Panc1 (cell line): ENCODE measurements at regions not wholly inside any gene's neighbourhood (a gene's known extent, or its start where the extent isn't known, plus 50 kb on each side); places are given as distances from the start of the nearest gene placed in this dataset.

ENCODE experiments used
- ATAC-seq: fragments of 200-7000 bp; cut with Tn5 transposase; 2 replicates; pipeline ENCODE4 v1.9.1; 2020; ENCODE audit warnings: mild to moderate bottlenecking, moderate library complexity
- BruUV-seq: library from RNA; stranded (reverse); fragments of 400-500 nt; replicated peaks from 2 replicates; lab custom pipeline; 2021; lab: Mats Ljungman, UMichigan
- CTCF ChIA-PET: fragments of 300-600 bp; sonication (Branson Sonifier 250); formaldehyde crosslinking; loops from one replicate; lab custom pipeline; 2022; ENCODE audit warnings: antibody characterized with exemption; lab: Charles Lee
- POLR2A ChIA-PET: fragments of 300-600 bp; sonication (Branson Sonifier 250); formaldehyde crosslinking; loops from one replicate; lab custom pipeline; 2022; ENCODE audit warnings: antibody characterized with exemption; lab: Charles Lee
- DNase-seq: peaks from one replicate; pipeline ENCODE4 v3.0.0-alpha.2; 2010; ENCODE audit warnings: low read depth, low spot score
- H3K27ac ChIP-seq: 2 replicates; pipeline ENCODE4 v1.5.1; 2011; ENCODE audit warnings: mild to moderate bottlenecking, low read length, inconsistent platforms
- H3K27me3 ChIP-seq: fragments of 200-500 bp; sonication (Bioruptor generic); 2 replicates; pipeline ENCODE4 v1.6.0; 2014; ENCODE audit warnings: low read length, inconsistent platforms; ENCODE audit not compliant: control insufficient read depth, insufficient read depth
- H3K36me3 ChIP-seq: fragments of 200-500 bp; sonication (Bioruptor generic); 2 replicates; pipeline ENCODE4 v1.5.1; 2014; ENCODE audit warnings: inconsistent platforms, mild to moderate bottlenecking, low read length, moderate library complexity; ENCODE audit not compliant: control insufficient read depth, insufficient read depth
- H3K4me1 ChIP-seq: 2 replicates; pipeline ENCODE4 v1.5.1; 2011; ENCODE audit warnings: inconsistent platforms, mild to moderate bottlenecking, low read length, moderate library complexity; ENCODE audit not compliant: control insufficient read depth, insufficient read depth
- H3K4me3 ChIP-seq, 2 experiments: 2 replicates each; pipeline ENCODE4 v1.5.1; 2011 to 2012; ENCODE audit warnings: low read depth in 2 of 2, low read length in 2 of 2, mild to moderate bottlenecking in 2 of 2, inconsistent platforms in 1 of 2, moderate library complexity in 1 of 2
- H3K9me3 ChIP-seq: fragments of 200-500 bp; sonication (Bioruptor generic); 2 replicates; pipeline ENCODE4 v1.5.1; 2014; ENCODE audit warnings: low read depth, mild to moderate bottlenecking, inconsistent platforms, low read length, moderate library complexity; ENCODE audit not compliant: control insufficient read depth, insufficient read depth
- CTCF ChIP-seq: fragments of 450-650 bp; IDR thresholded peaks from 2 replicates; pipeline ENCODE4 v1.5.1; 2017; ENCODE audit warnings: mild to moderate bottlenecking
- POLR2AphosphoS5 ChIP-seq: IDR thresholded peaks from 2 replicates; pipeline ENCODE4 v1.6.1; 2012; ENCODE audit warnings: mild to moderate bottlenecking, low read depth, low read length, moderate library complexity
- REST ChIP-seq, 2 experiments: IDR thresholded peaks; 2 replicates each; pipeline ENCODE4 v1.6.1; 2011 to 2012; ENCODE audit warnings: low read depth in 2 of 2, control low read depth in 1 of 2, low read length in 1 of 2, mild to moderate bottlenecking in 1 of 2, moderate library complexity in 1 of 2; ENCODE audit not compliant: insufficient read depth in 1 of 2
- SIN3A ChIP-seq: IDR thresholded peaks from 2 replicates; pipeline ENCODE4 v1.6.1; 2012; ENCODE audit warnings: low read depth, mild to moderate bottlenecking, low read length, moderate library complexity, borderline replicate concordance; ENCODE audit not compliant: insufficient read depth
- TCF7L2 ChIP-seq: IDR thresholded peaks from 2 replicates; pipeline ENCODE4 v1.6.1; 2011; ENCODE audit warnings: mild to moderate bottlenecking, low read depth, low read length, inconsistent platforms
- in situ Hi-C: cut with HindIII; loops from 2 replicates; pipeline ENCODE4 v1.10.0; 2016; ENCODE audit warnings: low sequenced_read_pairs, low pct_unique_long_range_greater_than_20kb
- intact Hi-C: fragments of 100-400 bp; cut with micrococcal nuclease; formaldehyde crosslinking; loops from one replicate; pipeline ENCODE4 v1.10.0; 2022; ENCODE audit not compliant: unreplicated experiment

- BruUV-seq = no TSS peak
- in situ Hi-C loops = no loop called here
Observed at GRCh38 chr7:131956864-131957263, 400.4 kb upstream of the PODXL start.

GRCh38 chr7:131955679-131956078 is 399.3 kb upstream of the PODXL start:
- ChIA-PET CTCF (no interaction called here), POLR2A (no interaction called here)
- H3K36me3 ChIP-seq = no peaks in the 10 kb centered on the region
- no peak for ATAC-seq
- in situ Hi-C loops = no loop called here
- no peaks in the 10 kb centered on the region for H3K9me3 ChIP-seq
- no TSS peak for BruUV-seq
- no peaks in the 10 kb centered on the region for H3K27me3 ChIP-seq
- H3K4me1 ChIP-seq = no peaks in the 10 kb centered on the region
- H3K4me3 ChIP-seq = no peak overlapping the region
- intact Hi-C loops = no loop called here
- no peak for DNase-seq
- no peak for TF ChIP-seq REST (IDR thresholded peaks at IDR 0.05; ENCODE audit: insufficient read depth in 1 of 2, low read depth in 2 of 2, low read length in 1 of 2)
- no peak for TF ChIP-seq TCF7L2
- no peak overlapping the region for H3K27ac ChIP-seq

More at GRCh38 chr7:131956864-131957263, 400.4 kb upstream of the PODXL start:
- no peak overlapping the region for H3K27ac ChIP-seq
- H3K36me3 ChIP-seq = no peaks in the 10 kb centered on the region
- no peak overlapping the region for H3K4me3 ChIP-seq
- no peaks in the 10 kb centered on the region for H3K9me3 ChIP-seq
- intact Hi-C loops = no loop called here
- CTCF ChIA-PET = no interaction called here
- DNase-seq = no peak
- POLR2A ChIA-PET = no interaction called here
- TF ChIP-seq SIN3A (no peak), POLR2AphosphoS5 (no peak), CTCF (no peak), REST (IDR thresholded peaks at IDR 0.05; ENCODE audit: insufficient read depth in 1 of 2, low read depth in 2 of 2, low read length in 1 of 2) (no peak), TCF7L2 (no peak)
- H3K4me1 ChIP-seq = no peaks in the 10 kb centered on the region
- ATAC-seq = no peak
- no peaks in the 10 kb centered on the region for H3K27me3 ChIP-seq
